ENCODE measurements at regions not wholly inside any gene's neighbourhood (a gene's known extent, or its start where the extent isn't known, plus 50 kb on each side); places are given as distances from the start of the nearest gene placed in this dataset.

GRCh38 chr13:97724450-97724849 is 229.0 kb upstream of the IPO5 start:
- no peaks in the 10 kb centered on the region for H3K36me3 Mint-ChIP-seq
- no peak overlapping the region for H3K27ac ChIP-seq (ENCODE audit: low read depth, low read length)
- H3K27me3 ChIP-seq (ENCODE audit: control insufficient read depth in 2 of 2, insufficient read depth in 2 of 2, low read length in 2 of 2): no peaks in the 10 kb centered on the region
- H3K4me1 Mint-ChIP-seq: no peaks in the 10 kb centered on the region
- no peaks in the 10 kb centered on the region for H3K9me3 ChIP-seq (ENCODE audit: control insufficient read depth in 2 of 3, low read length in 3 of 3)
- peaks cover 0 to 13% (median 5%) of the 10 kb centered on the region in 5 donors for H3K27me3 Mint-ChIP-seq
- ATAC-seq: no peak
- H3K36me3 ChIP-seq (ENCODE audit: control insufficient read depth in 2 of 3, insufficient read depth in 3 of 3, low read length in 3 of 3): no peaks in the 10 kb centered on the region
- ChIA-PET CTCF (no interaction called here), POLR2A (no interaction called here)
- H3K4me1 ChIP-seq (ENCODE audit: control insufficient read depth in 2 of 2, insufficient read depth in 2 of 2, low read length in 2 of 2): no peaks in the 10 kb centered on the region
- peaks cover 0 to 4% (median 0%) of the 10 kb centered on the region in 11 donors for H3K9me3 Mint-ChIP-seq
- H3K27ac Mint-ChIP-seq: no peak overlapping the region
- no peak overlapping the region for H3K4me3 Mint-ChIP-seq
- intact Hi-C loops (cut with micrococcal nuclease): no loop called here
- no peak overlapping the region for H3K4me3 ChIP-seq (ENCODE audit: low read length)
- DNase-seq: no peak

GRCh38 chr13:97726664-97727280 is 226.7 kb upstream of the IPO5 start:
- CTCF ChIA-PET: no interaction called here
- intact Hi-C loops (cut with micrococcal nuclease): no loop called here

GRCh38 chr13:97727991-97728390 is 225.5 kb upstream of the IPO5 start:
- ATAC-seq (no peak), DNase-seq (no peak)
- Mint-ChIP-seq H3K36me3 (no peaks in the 10 kb centered on the region), H3K27me3 (peaks cover 0 to 15% (median 11%) of the 10 kb centered on the region in 5 donors), H3K9me3 (peaks cover 0 to 10% (median 3%) of the 10 kb centered on the region in 11 donors), H3K4me1 (no peaks in the 10 kb centered on the region), H3K27ac (no peak overlapping the region), H3K4me3 (no peak overlapping the region)
- ChIA-PET POLR2A (no interaction called here), CTCF (no interaction called here)
- H3K36me3 ChIP-seq (ENCODE audit: control insufficient read depth in 2 of 3, insufficient read depth in 3 of 3, low read length in 3 of 3): no peaks in the 10 kb centered on the region
- no peak overlapping the region for H3K4me3 ChIP-seq (ENCODE audit: low read length)
- no peak overlapping the region for H3K27ac ChIP-seq (ENCODE audit: low read depth, low read length)
- no peaks in the 10 kb centered on the region for H3K27me3 ChIP-seq (ENCODE audit: control insufficient read depth in 2 of 2, insufficient read depth in 2 of 2, low read length in 2 of 2)
- H3K9me3 ChIP-seq (ENCODE audit: control insufficient read depth in 2 of 3, low read length in 3 of 3): no peaks in the 10 kb centered on the region
- intact Hi-C loops (cut with micrococcal nuclease): no loop called here
- H3K4me1 ChIP-seq (ENCODE audit: control insufficient read depth in 2 of 2, insufficient read depth in 2 of 2, low read length in 2 of 2): no peaks in the 10 kb centered on the region

More at GRCh38 chr13:97726664-97727280, 226.7 kb upstream of the IPO5 start:
- Mint-ChIP-seq H3K36me3 (no peaks in the 10 kb centered on the region), H3K27me3 (peaks cover 0 to 15% (median 11%) of the 10 kb centered on the region in 5 donors), H3K4me1 (no peaks in the 10 kb centered on the region), H3K4me3 (no peak overlapping the region), H3K27ac (no peak overlapping the region), H3K9me3 (peaks cover 0 to 10% (median 3%) of the 10 kb centered on the region in 11 donors)
- DNase-seq (no peak), ATAC-seq (no peak)
- Histone ChIP-seq H3K9me3 (ENCODE audit: control insufficient read depth in 2 of 3, low read length in 3 of 3) (no peaks in the 10 kb centered on the region), H3K27ac (ENCODE audit: low read depth, low read length) (no peak overlapping the region), H3K36me3 (ENCODE audit: control insufficient read depth in 2 of 3, insufficient read depth in 3 of 3, low read length in 3 of 3) (no peaks in the 10 kb centered on the region), H3K4me1 (ENCODE audit: control insufficient read depth in 2 of 2, insufficient read depth in 2 of 2, low read length in 2 of 2) (no peaks in the 10 kb centered on the region), H3K27me3 (ENCODE audit: control insufficient read depth in 2 of 2, insufficient read depth in 2 of 2, low read length in 2 of 2) (no peaks in the 10 kb centered on the region), H3K4me3 (ENCODE audit: low read length) (no peak overlapping the region)
- POLR2A ChIA-PET: no interaction called here

GRCh38 chr13:97736436-97736835 is 217.0 kb upstream of the IPO5 start:
- CTCF ChIA-PET: no interaction called here
- H3K27me3 Mint-ChIP-seq: peaks cover 0 to 16% (median 0%) of the 10 kb centered on the region in 5 donors
- no peak overlapping the region for H3K27ac Mint-ChIP-seq
- Histone ChIP-seq H3K4me3 (ENCODE audit: low read length) (no peak overlapping the region), H3K9me3 (ENCODE audit: control insufficient read depth in 2 of 3, low read length in 3 of 3) (no peaks in the 10 kb centered on the region), H3K36me3 (ENCODE audit: control insufficient read depth in 2 of 3, insufficient read depth in 3 of 3, low read length in 3 of 3) (no peaks in the 10 kb centered on the region), H3K27ac (ENCODE audit: low read depth, low read length) (no peak overlapping the region), H3K27me3 (ENCODE audit: control insufficient read depth in 2 of 2, insufficient read depth in 2 of 2, low read length in 2 of 2) (no peaks in the 10 kb centered on the region), H3K4me1 (ENCODE audit: control insufficient read depth in 2 of 2, insufficient read depth in 2 of 2, low read length in 2 of 2) (no peaks in the 10 kb centered on the region)
- intact Hi-C loops (cut with micrococcal nuclease): no loop called here
- DNase-seq (no peak), ATAC-seq (no peak)
- H3K4me3 Mint-ChIP-seq: no peak overlapping the region
- H3K9me3 Mint-ChIP-seq: peaks cover 0 to 13% (median 3%) of the 10 kb centered on the region in 11 donors
- H3K36me3 Mint-ChIP-seq: no peaks in the 10 kb centered on the region
- POLR2A ChIA-PET: no interaction called here
- no peaks in the 10 kb centered on the region for H3K4me1 Mint-ChIP-seq

DNA sequence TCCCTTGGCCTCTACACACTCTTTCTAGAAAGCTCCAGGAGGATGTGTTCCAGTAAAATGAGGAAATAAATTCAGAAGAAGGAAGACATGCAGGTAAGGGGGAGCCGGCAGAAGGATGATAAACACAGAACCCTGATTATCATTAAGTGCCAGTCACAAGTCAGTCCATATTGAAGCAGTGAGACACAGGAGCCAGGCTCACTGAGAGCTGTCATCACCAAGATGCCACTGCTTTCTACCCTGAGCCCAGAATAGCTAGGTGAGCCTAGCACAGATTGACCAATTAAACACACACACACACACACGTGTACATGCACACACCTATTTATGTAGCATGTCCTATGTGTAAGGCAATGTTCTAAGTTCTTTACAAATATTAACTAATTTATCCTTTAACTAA is 211.4 kb upstream of the IPO5 start:
- Mint-ChIP-seq H3K27me3 (peaks cover 0 to 27% (median 6%) of the 10 kb centered on the region in 5 donors), H3K9me3 (peaks cover 0 to 7% (median 2%) of the 10 kb centered on the region in 11 donors), H3K4me1 (no peaks in the 10 kb centered on the region), H3K4me3 (no peak overlapping the region), H3K36me3 (no peaks in the 10 kb centered on the region), H3K27ac (no peak overlapping the region)
- ChIA-PET CTCF (no interaction called here), POLR2A (no interaction called here)
- no peak overlapping the region for H3K27ac ChIP-seq (ENCODE audit: low read depth, low read length)
- H3K27me3 ChIP-seq (ENCODE audit: control insufficient read depth in 2 of 2, insufficient read depth in 2 of 2, low read length in 2 of 2): no peaks in the 10 kb centered on the region
- ATAC-seq: no peak
- H3K9me3 ChIP-seq (ENCODE audit: control insufficient read depth in 2 of 3, low read length in 3 of 3): no peaks in the 10 kb centered on the region
- intact Hi-C loops (cut with micrococcal nuclease): no loop called here
- H3K4me1 ChIP-seq (ENCODE audit: control insufficient read depth in 2 of 2, insufficient read depth in 2 of 2, low read length in 2 of 2): no peaks in the 10 kb centered on the region
- no peak overlapping the region for H3K4me3 ChIP-seq (ENCODE audit: low read length)
- H3K36me3 ChIP-seq (ENCODE audit: control insufficient read depth in 2 of 3, insufficient read depth in 3 of 3, low read length in 3 of 3): no peaks in the 10 kb centered on the region
- DNase-seq: no peak

- CTCF ChIA-PET: no interaction called here
- no peak overlapping the region for H3K27ac Mint-ChIP-seq
- H3K27me3 Mint-ChIP-seq: peaks cover 0 to 20% (median 6%) of the 10 kb centered on the region in 5 donors
- H3K4me1 Mint-ChIP-seq: no peaks in the 10 kb centered on the region
- ATAC-seq (no peak), DNase-seq (no peak)
- no peaks in the 10 kb centered on the region for H3K9me3 ChIP-seq (ENCODE audit: control insufficient read depth in 2 of 3, low read length in 3 of 3)
- peaks cover 0 to 7% (median 2%) of the 10 kb centered on the region in 11 donors for H3K9me3 Mint-ChIP-seq
- H3K36me3 ChIP-seq (ENCODE audit: control insufficient read depth in 2 of 3, insufficient read depth in 3 of 3, low read length in 3 of 3): no peaks in the 10 kb centered on the region
- H3K4me3 Mint-ChIP-seq: no peak overlapping the region
- H3K4me1 ChIP-seq (ENCODE audit: control insufficient read depth in 2 of 2, insufficient read depth in 2 of 2, low read length in 2 of 2): no peaks in the 10 kb centered on the region
- no peak overlapping the region for H3K27ac ChIP-seq (ENCODE audit: low read depth, low read length)
- H3K27me3 ChIP-seq (ENCODE audit: control insufficient read depth in 2 of 2, insufficient read depth in 2 of 2, low read length in 2 of 2): no peaks in the 10 kb centered on the region
- POLR2A ChIA-PET: no interaction called here
- intact Hi-C loops (cut with micrococcal nuclease): no loop called here
- no peak overlapping the region for H3K4me3 ChIP-seq (ENCODE audit: low read length)
- H3K36me3 Mint-ChIP-seq: no peaks in the 10 kb centered on the region
Observed at GRCh38 chr13:97743938-97744337, 209.5 kb upstream of the IPO5 start.

DNA sequence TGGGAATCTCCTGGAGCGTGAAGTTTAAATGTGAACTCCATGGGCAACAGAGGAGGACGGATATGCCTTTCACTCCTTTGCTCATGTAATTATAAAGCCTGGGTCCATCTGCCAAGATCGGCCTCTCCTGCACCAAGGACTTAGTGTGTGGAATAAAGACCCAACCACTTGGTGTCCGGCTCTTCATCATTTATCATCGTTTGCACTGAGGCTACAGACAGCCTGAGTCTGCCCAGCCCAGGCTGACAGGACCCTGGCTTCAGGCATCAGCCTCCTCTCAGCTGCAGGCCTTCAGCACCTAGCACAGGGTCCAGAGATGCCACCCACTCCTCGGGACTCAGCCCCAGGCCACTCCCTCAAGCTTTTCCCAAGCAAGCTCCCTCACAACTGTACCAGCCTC is 206.8 kb upstream of the IPO5 start:
- intact Hi-C loops (cut with micrococcal nuclease): no loop called here
- Histone ChIP-seq H3K9me3 (ENCODE audit: control insufficient read depth in 2 of 3, low read length in 3 of 3) (no peaks in the 10 kb centered on the region), H3K4me3 (ENCODE audit: low read length) (no peak overlapping the region), H3K27me3 (ENCODE audit: control insufficient read depth in 2 of 2, insufficient read depth in 2 of 2, low read length in 2 of 2) (no peaks in the 10 kb centered on the region), H3K36me3 (ENCODE audit: control insufficient read depth in 2 of 3, insufficient read depth in 3 of 3, low read length in 3 of 3) (peaks cover 0 to 4% (median 0%) of the 10 kb centered on the region in 3 experiments), H3K4me1 (ENCODE audit: control insufficient read depth in 2 of 2, insufficient read depth in 2 of 2, low read length in 2 of 2) (no peaks in the 10 kb centered on the region), H3K27ac (ENCODE audit: low read depth, low read length) (no peak overlapping the region)
- no peak for DNase-seq
- no peaks in the 10 kb centered on the region for H3K36me3 Mint-ChIP-seq
- H3K9me3 Mint-ChIP-seq: peaks cover 0 to 5% (median 0%) of the 10 kb centered on the region in 11 donors
- H3K4me3 Mint-ChIP-seq: no peak overlapping the region
- CTCF ChIA-PET: no interaction called here
- ATAC-seq: no peak
- H3K27me3 Mint-ChIP-seq: peaks cover 0 to 21% (median 11%) of the 10 kb centered on the region in 5 donors
- no peak overlapping the region for H3K27ac Mint-ChIP-seq
- no peaks in the 10 kb centered on the region for H3K4me1 Mint-ChIP-seq
- POLR2A ChIA-PET: no interaction called here

Measured in naive thymus-derived CD4-positive, alpha-beta T cell (primary cell).